Glomerular visceral epithelial cell (primary cell): ENCODE measurements at regions not wholly inside any gene's neighbourhood (a gene's known extent, or its start where the extent isn't known, plus 50 kb on each side); places are given as distances from the start of the nearest gene placed in this dataset.

Experiments used
- DNase-seq: peaks from one replicate; pipeline ENCODE4 v3.0.0-alpha.2; 2016; ENCODE audit errors: extremely low spot score

- no peak for DNase-seq
These were observed 253.8 kb downstream of the CYRIA start for GRCh38 chr2:16411788-16412187.

DNA sequence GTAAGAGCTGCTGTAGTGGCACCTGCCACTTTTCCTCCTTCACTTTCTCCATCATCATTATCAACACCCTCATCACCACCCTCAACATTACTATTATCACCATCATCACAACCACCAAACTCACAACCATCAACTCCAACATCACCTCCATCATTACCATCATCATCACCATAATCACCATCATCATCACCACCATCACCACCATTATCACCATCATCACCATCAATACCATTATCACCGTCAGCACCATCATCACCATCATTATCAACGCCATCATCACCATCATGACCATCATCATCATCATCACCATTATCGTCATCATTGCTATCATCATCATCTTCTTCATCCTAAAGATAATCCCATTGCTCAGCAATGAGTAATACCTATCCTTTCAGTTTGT, 255.8 kb downstream of the CYRIA start:
- no peak for DNase-seq

- DNase-seq, result no peak
These were observed 256.6 kb downstream of the CYRIA start for GRCh38 chr2:16409006-16409390.

- no peak for DNase-seq
These were observed 257.2 kb downstream of the CYRIA start for GRCh38 chr2:16408331-16409005.

DNA sequence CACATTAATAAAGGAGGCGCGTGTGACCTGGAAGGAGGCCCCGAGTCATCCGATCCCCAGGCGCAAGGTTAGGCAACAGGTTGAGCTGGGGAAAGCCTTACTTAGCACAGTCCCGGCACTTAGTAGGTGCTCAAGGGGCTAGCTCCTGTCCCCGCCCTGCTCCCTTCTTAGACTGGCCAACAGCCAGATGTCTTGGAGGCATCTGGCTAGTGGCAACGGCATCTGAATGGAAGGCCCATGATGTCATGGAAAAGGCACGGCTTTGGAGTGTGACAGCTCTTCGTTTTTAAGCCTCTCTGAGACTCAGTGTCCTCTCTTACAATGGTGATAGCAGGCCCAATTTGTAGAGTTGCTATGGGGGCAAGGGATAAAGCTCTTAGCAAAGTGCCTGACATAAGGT, 258.3 kb downstream of the CYRIA start:
- no peak for DNase-seq

GRCh38 chr2:16406496-16407289, 258.9 kb downstream of the CYRIA start:
- no peak for DNase-seq

DNA sequence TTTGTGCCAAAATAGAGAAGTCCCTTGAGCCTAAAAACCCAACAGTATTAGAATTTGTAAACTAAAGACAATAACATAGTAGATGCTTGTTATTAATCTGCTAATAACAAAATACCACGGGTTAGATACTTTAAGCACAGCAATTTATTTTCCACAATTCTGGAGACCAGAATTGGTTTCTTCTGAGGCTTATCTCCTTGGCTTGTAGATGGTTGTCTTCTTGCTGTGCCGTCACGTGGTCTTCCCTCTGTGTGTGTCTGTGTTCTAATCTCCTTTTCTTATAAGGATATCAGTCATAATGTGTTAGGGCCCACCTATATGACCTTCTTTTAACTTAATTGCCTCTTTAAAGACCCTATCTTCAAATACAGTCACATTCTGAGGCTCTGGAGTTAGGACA, 260.1 kb downstream of the CYRIA start:
- no peak for DNase-seq

DNA sequence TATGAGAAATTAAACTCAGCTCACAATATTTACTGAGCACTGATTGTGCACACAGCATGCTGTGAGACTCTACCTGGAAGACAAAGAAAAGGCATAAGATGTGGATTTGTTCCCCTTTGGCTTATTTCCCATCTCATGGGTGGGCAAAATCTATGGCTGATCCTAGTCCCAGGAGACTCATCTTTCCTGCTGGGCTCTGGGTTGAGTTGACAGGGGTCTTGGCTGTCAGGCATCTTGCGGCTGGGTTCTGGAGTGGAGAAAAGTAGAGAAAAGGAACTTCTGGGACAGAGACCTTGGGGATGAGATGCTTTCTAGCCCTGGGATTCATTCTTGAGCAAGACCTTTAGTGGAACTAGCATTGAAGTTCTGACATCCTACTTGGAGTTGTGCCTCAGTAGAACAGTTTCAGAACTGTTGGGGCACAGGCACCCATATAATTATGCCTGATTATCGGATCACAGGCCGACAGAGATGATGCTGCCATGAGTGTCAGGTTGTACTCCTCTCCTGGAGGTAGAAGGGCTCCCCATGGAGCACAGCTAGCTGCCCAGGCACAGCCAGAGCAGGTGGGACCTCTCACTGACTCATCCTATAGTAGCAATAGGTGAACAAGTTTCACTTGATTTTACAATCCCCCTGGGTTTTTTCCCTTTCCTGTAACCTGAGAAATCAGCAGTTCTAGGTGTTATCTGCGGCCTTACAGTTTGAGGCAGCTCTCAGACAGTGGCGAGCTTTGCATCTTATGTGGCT, 260.9 kb downstream of the CYRIA start:
- no peak for DNase-seq

GRCh38 chr2:16404146-16404545, 261.5 kb downstream of the CYRIA start:
- no peak for DNase-seq

DNA sequence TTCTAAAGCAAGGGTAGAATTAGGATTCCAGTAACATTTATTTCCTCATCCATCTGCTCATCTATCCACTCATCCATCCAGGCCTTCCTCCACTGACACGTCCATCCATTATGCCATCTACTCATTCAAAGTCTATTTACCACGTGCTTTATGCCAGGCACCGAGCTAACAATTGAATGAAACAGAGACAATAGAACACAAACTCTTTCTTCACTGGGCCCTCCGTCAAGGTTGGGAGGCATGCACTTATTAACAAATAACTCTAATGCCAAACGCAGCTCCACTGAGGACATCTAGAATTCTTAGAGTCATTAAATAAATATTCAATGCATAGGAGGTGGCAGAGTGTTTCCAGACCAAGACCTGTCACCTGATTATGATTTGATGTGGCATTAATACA, 262.7 kb downstream of the CYRIA start:
- no peak for DNase-seq

DNA sequence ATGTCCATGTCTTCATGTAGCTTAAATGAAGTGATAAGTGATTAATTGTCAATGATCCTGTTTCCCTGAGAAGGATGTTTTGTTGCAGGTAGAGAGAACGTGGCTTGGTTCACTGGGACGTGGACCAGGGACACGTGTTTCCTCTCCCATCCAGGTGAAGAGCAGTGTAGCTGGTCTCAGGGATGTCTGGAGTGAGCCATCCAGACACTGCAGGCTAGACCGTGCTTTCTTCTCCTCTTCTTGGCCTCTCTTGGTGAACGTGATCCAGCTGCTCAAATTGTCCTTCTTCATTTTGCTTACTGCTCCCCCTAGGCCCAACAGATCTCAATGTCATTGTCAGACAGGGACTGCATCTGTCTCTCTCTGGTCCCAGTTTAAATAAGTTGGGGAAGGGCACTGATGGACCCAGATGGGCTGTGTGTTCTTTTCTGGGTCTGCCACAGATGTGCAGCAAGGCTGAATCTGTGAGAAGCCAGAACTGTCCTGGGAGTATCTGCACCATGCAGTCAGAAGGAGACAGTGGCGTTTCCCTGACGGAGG, 263.8 kb downstream of the CYRIA start:
- no peak for DNase-seq

DNA sequence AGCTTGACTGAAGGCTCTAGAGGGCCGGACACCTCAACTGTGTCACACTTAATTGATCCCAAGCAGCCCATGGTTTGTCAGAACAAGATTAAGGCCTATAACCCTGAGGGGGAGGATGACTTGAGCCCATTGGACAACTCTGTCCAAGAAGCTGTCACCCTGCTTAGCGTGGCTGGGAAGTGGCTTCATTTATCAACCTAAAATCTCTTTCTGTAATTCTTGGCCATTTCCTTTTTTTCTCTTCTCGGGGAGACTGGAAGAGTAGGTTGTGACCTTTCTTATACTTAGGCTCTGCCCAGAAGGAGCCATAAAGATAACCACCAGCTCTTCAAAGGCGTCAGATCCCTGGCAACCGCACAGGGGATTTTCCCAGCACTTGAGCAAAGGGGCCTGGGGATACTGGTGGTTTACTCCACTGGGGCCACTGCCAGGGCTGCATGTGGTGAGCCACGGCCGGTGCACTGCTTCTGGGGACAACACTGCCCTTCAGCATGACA, 265.5 kb downstream of the CYRIA start:
- no peak for DNase-seq

- DNase-seq, result no peak
These were observed 267.1 kb downstream of the CYRIA start for GRCh38 chr2:16398486-16399043.

DNA sequence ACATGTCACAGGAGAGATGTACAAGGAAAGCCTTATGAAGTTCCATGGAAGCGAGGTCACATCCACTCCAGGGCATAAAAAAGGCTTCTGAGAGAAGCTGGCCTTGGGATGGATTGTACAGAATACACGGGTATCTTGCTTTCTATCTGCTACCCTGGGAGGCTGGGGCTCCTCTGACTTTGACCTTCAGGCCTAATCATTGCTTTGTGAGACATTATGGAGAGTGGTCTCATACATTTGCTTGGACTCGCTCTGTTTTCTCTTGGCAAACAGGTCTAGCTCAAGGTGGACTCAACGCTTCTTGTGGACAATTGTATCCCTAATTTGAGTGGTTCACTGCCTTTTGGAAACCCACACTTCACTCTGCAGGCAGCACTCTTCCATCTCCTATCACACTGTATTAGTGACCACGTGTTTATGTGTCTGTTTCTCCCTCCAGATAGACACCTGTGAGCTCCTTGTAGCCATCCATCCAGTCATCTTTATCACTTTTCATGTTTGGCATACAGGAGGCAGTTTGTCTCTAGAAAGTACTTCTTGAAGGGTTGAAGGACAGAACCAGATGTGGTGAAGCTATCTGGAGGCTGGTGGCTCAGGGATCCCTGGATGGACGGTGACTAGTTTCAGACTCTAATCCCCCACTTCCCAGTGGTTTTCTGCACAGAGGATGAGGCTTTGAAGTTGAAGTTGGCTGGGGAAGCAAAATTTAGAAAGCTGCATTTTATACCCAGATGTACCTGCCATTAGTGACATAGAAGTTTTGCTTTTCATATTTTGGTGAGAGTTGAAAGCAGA, 267.8 kb downstream of the CYRIA start:
- no peak for DNase-seq

GRCh38 chr2:16396986-16397385, 268.6 kb downstream of the CYRIA start:
- DNase-seq, result no peak

- DNase-seq, result no peak
These were observed 269.5 kb downstream of the CYRIA start for GRCh38 chr2:16396171-16396570.

- no peak for DNase-seq
These were observed 270.0 kb downstream of the CYRIA start for GRCh38 chr2:16395601-16396000.

DNA sequence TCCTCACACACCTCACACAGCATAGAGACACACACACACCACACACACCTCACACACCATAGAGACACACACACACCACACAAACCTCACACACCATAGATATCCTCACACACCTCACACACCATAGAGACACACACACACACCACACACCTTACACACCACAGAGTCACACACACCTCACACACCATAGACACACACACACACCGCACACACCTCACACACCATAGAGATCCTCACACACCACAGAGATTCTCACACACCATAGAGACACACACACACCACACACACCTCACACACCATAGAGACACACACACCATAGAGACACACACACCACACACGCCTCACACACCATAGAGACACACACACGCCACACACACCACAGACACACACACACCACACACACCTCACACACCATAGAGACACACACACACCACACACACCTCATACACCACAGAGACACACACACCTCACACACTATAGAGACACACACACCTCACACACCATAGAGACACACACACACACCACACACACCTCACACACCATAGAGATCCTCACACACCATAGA, 270.6 kb downstream of the CYRIA start:
- no peak for DNase-seq

DNA sequence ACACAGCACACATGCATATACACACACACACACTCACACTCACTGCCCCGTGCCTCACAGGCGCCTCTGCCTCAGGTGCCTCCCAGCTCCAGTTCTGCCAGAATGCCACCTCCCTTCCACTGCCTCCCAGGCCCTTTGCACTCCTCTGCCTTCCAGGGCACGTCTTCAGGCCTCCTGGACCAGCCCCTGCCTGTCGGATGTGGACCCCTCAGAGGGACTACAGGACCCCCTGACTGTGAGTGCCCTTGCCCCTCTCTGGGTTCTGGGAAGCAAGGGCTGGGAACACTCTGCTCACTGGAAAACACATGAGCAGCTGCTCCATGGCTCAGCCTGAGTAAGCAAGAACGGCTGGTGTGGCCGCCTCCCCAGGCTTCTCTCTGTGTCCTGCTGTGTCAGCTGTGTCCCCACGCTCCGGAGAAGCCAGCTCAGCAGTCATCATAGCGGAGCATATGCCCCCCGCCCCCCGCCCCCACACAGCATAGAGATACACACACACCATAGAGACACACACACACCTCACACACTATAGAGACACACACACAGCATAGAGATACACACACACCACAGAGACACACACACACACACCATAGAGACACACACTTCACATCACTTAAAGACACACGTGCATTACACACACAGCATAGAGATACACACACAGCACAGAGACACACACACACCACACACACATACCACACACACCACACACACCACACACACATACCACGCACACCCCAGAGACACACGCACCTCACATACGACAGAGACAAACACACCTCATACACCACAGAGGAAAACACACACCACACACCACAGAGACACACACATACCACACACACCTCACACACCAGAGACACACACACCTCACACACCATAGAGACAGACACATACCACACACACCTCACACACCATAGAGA, 271.3 kb downstream of the CYRIA start:
- DNase-seq, result no peak
